ENCODE measurements at regions not wholly inside any gene's neighbourhood (a gene's known extent, or its start where the extent isn't known, plus 50 kb on each side); places are given as distances from the start of the nearest gene placed in this dataset.

DNA sequence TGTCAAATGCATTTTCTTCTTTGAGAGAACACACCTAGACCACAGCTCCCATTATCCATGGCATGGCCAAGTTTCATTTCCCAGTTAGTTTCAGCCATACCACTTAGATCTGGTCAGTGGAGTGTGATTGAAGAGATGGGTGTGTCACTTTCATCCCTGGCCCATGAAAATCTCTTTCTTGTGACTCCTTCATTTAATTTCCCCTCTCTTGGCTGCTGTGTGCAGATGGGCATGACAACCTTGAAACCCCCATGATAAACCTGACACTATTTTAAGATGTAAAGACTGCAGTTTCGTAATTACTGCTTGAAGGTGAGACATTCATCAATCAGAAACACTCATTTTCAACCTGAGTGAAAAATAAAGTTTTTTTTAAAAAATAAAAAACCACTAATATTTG, 284.9 kb downstream of the IL15 start:
- WGBS, 2 experiments (ENCODE audit: extremely low coverage in 2 of 2, insufficient read length in 1 of 2), result no CpG with 5 or more reads among the region's 1 CpG

More for the DNA sequence above, 284.9 kb downstream of the IL15 start:
- no peaks in the 10 kb centered on the region for H3K79me1 ChIP-seq (ENCODE audit: low read depth in 1 of 2, low read length in 2 of 2)
- no peaks in the 10 kb centered on the region for H3K4me1 ChIP-seq (ENCODE audit: control insufficient read depth, insufficient read depth, low read length)
- TF ChIP-seq MAFK (IDR thresholded peaks at IDR 0.05; ENCODE audit: low read depth, low read length) (no peak), POLR2A (IDR thresholded peaks at IDR 0.05; ENCODE audit: low read depth, low read length) (no peak), RAD21 (IDR thresholded peaks at IDR 0.05; ENCODE audit: low read length) (no peak), CEBPB (IDR thresholded peaks at IDR 0.05; ENCODE audit: low read depth, low read length) (no peak), RFX5 (IDR thresholded peaks at IDR 0.05; ENCODE audit: low read depth, low read length) (no peak), FOS (IDR thresholded peaks at IDR 0.05; ENCODE audit: low read depth, low read length) (no peak), CHD1 (IDR thresholded peaks at IDR 0.05; ENCODE audit: low read depth, low read length) (no peak), MAZ (IDR thresholded peaks at IDR 0.05; ENCODE audit: borderline replicate concordance, low read depth, low read length) (no peak), RCOR1 (IDR thresholded peaks at IDR 0.05; ENCODE audit: insufficient replicate concordance, low read length) (no peak), NFE2L2 (IDR thresholded peaks at IDR 0.05; ENCODE audit: low read depth, low read length) (no peak), BHLHE40 (IDR thresholded peaks at IDR 0.05; ENCODE audit: low read depth, low read length) (no peak), SMC3 (IDR thresholded peaks at IDR 0.05; ENCODE audit: low read depth, low read length) (no peak), MXI1 (IDR thresholded peaks at IDR 0.05; ENCODE audit: borderline replicate concordance, low read depth, low read length) (no peak)
- TF ChIP-seq, protein P1, sequence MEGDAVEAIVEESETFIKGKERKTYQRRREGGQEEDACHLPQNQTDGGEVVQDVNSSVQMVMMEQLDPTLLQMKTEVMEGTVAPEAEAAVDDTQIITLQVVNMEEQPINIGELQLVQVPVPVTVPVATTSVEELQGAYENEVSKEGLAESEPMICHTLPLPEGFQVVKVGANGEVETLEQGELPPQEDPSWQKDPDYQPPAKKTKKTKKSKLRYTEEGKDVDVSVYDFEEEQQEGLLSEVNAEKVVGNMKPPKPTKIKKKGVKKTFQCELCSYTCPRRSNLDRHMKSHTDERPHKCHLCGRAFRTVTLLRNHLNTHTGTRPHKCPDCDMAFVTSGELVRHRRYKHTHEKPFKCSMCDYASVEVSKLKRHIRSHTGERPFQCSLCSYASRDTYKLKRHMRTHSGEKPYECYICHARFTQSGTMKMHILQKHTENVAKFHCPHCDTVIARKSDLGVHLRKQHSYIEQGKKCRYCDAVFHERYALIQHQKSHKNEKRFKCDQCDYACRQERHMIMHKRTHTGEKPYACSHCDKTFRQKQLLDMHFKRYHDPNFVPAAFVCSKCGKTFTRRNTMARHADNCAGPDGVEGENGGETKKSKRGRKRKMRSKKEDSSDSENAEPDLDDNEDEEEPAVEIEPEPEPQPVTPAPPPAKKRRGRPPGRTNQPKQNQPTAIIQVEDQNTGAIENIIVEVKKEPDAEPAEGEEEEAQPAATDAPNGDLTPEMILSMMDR (conservative IDR thresholded peaks at IDR 0.05; ENCODE audit: low read depth, low read length), result no peak
- TF ChIP-seq, protein P2, sequence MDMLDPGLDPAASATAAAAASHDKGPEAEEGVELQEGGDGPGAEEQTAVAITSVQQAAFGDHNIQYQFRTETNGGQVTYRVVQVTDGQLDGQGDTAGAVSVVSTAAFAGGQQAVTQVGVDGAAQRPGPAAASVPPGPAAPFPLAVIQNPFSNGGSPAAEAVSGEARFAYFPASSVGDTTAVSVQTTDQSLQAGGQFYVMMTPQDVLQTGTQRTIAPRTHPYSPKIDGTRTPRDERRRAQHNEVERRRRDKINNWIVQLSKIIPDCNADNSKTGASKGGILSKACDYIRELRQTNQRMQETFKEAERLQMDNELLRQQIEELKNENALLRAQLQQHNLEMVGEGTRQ (IDR thresholded peaks at IDR 0.05; ENCODE audit: low read depth, low read length), result no peak
- TF ChIP-seq, protein P3, sequence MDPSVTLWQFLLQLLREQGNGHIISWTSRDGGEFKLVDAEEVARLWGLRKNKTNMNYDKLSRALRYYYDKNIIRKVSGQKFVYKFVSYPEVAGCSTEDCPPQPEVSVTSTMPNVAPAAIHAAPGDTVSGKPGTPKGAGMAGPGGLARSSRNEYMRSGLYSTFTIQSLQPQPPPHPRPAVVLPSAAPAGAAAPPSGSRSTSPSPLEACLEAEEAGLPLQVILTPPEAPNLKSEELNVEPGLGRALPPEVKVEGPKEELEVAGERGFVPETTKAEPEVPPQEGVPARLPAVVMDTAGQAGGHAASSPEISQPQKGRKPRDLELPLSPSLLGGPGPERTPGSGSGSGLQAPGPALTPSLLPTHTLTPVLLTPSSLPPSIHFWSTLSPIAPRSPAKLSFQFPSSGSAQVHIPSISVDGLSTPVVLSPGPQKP (IDR thresholded peaks at IDR 0.05; ENCODE audit: borderline replicate concordance, low read depth, low read length), result no peak
- DNase-seq (no peak), ATAC-seq (ENCODE audit: low read depth) (no peak)
- H2BK5ac ChIP-seq (ENCODE audit: low read depth, low read length, poor library complexity, severe bottlenecking), result no peak overlapping the region
- H4K91ac ChIP-seq (ENCODE audit: insufficient read depth, low read depth, low read length), result no peak overlapping the region
- no peaks in the 10 kb centered on the region for H3K9me3 ChIP-seq (ENCODE audit: control insufficient read depth, insufficient read depth, low read length)
- no peak overlapping the region for H3K4me3 ChIP-seq (ENCODE audit: insufficient read depth, low read depth, low read length)
- intact Hi-C loops (cut with micrococcal nuclease), result no loop called here
- H3K4me2 ChIP-seq (ENCODE audit: low read depth, low read length), result no peak overlapping the region
- H2AFZ ChIP-seq (replicated peaks; ENCODE audit: low read length, poor library complexity), result no peak overlapping the region
- no TSS peak for BruUV-seq (replicated peaks)
- H2BK120ac ChIP-seq (ENCODE audit: low read depth, low read length), result no peak overlapping the region
- H4K20me1 ChIP-seq (ENCODE audit: insufficient read depth, low read length), result no peaks in the 10 kb centered on the region
- no peak overlapping the region for H3K4ac ChIP-seq (ENCODE audit: low read depth, low read length)
- H2AK9ac ChIP-seq (replicated peaks; ENCODE audit: low read depth, low read length, poor library complexity), result no peak overlapping the region
- H2BK15ac ChIP-seq (ENCODE audit: low read depth, low read length), result no peak overlapping the region
- POLR2A ChIA-PET (ENCODE audit: unreplicated experiment), result no interaction called here
- H3K56ac ChIP-seq (ENCODE audit: extremely low read depth, insufficient read depth, low read length), result no peak overlapping the region
- H3K14ac ChIP-seq (replicated peaks; ENCODE audit: low read depth, low read length), result no peak overlapping the region
- H3K18ac ChIP-seq (ENCODE audit: low read depth, low read length), result no peak overlapping the region
- no peaks in the 10 kb centered on the region; the same call in 1 of the 2 replicates for H3K9me1 ChIP-seq (ENCODE audit: insufficient read depth, low read length)
- no peak overlapping the region for H2AK5ac ChIP-seq (ENCODE audit: low read depth, low read length)
- no peaks in the 10 kb centered on the region for H3K36me3 ChIP-seq (ENCODE audit: control insufficient read depth, insufficient read depth, low read length)
- in situ Hi-C loops (cut with MboI; ENCODE audit: low sequenced_read_pairs), result no loop called here
- CTCF ChIA-PET, result interaction anchor here (1.0 kb wide), 1 partner anchor 454 kb away, joined by 3 read pairs; no protein-coding TSS in a partner anchor
- H3K9ac ChIP-seq (ENCODE audit: low read depth, low read length), result no peak overlapping the region
- no peak overlapping the region for H4K8ac ChIP-seq (ENCODE audit: low read depth in 2 of 2, low read length in 2 of 2)
- dilution Hi-C loops (cut with HindIII; ENCODE audit: low sequenced_read_pairs, unreplicated experiment), result no loop called here
- no peak overlapping the region for H3K23ac ChIP-seq (ENCODE audit: low read depth, low read length)
- no peak overlapping the region for H2BK20ac ChIP-seq (ENCODE audit: low read depth, low read length)
- no peak overlapping the region for H4K5ac ChIP-seq (ENCODE audit: low read depth, low read length)
- no peak overlapping the region for H3K27ac ChIP-seq (ENCODE audit: insufficient read depth, low read length)
- H3K27me3 ChIP-seq (ENCODE audit: control insufficient read depth, insufficient read depth, low read length), result no peaks in the 10 kb centered on the region

Data from IMR-90 (cell line).